ENCODE measurements at regions not wholly inside any gene's neighbourhood (a gene's known extent, or its start where the extent isn't known, plus 50 kb on each side); places are given as distances from the start of the nearest gene placed in this dataset.

DNA sequence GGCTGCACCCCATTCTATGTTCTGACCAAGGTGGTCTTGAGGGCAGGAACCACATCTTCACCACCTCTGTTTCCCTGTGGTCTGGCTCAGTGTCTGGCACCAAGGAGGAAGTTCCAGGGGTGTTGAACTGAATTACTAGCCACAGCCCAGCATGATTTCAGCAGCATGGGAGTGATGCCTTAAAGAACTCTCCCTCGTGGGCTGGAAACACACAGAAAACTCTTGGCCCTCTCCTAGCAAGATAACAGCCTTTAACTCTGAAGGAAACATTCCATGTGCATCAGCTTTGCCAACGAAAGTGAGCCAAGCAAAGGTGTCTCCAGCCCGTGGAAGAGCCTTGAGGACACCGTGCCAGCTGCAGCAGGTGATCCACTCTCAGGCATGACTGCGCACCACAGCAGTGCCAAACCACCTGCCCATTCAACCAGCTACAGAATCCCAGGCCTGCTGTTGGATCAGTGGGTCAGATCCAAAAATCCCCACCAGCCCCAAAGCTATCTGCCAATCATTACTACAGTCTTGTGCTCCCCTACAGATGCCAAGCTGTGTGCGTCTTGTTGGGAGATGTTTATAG is 124.8 kb downstream of the TTC32 start:
- no peak for DNase-seq

DNA sequence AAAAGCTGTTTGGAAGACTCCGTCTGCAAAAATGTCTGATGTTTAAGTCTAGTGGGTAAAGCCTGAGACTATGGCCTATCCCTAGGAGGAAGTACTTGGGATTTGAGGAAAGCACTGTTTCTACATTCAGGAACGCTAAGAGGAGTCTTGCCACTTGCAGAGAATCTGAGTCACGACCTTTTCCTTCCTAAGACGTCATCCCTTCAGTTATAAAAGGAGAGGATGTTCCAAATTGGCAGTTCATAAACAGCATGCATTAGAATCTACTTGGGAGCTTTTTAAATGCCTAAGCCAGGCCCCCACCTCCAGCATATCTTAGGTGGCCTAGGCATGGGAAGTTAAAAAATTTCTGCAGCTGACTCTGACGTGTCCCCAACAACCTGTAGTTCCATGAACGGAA is 125.9 kb downstream of the TTC32 start:
- DNase-seq: no peak

DNA sequence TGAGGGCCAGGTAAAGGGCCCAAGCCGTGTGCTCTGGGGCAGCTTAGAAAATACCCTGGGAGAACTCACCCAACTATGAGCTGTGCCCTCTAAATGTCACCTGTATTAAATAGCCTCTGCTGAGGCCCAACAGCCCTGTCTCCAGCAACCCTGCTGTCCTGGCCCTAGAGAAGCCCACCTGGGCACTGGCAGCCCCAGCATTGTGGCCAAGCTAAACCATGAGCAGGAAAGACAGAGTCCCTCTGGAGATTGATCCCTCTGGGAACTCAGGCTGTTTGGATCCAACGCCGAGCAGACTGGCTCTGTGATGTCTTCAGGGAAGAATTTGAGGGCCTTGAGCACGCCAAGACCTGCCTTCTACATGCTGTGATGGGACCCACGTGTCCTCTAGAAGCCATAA is 126.5 kb downstream of the TTC32 start:
- no peak for DNase-seq

DNA sequence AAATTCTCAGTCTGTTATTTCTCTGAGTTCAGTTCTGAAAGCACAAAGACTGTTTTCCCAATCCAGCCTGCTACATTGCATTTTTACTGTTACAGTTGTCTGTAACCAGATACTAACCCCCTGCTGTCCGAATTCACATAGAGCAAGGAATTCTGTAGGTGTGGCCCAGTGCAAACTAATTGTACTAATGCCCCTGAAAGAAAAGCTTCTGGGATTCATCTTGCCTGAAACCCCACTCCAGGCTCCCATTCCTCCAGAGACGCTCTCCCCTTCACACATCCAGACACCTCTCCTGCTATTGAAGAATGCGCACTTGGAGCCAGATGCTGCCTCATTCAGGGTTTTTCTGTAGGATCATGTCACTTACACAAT is 127.0 kb downstream of the TTC32 start:
- peak; percentile 52 for DNase-seq

DNA sequence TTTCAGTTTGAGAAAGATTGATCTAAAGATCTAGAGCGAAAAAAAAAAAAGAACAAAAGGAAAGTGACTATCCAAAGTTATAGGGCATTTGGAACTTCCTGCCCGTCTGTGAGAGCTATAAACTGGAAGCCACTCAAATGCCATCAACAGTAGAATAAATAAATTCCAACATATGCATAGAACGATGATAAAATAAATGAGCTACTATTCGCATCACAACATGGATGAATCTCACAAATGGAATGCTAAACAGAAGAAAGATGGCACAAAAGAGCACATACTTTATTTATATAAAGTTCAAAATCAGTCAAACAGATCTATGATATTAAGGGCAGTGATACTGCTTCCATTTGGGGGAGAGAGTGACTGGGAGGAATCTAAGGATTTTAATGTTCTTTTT is 128.8 kb downstream of the TTC32 start:
- no peak for DNase-seq

DNA sequence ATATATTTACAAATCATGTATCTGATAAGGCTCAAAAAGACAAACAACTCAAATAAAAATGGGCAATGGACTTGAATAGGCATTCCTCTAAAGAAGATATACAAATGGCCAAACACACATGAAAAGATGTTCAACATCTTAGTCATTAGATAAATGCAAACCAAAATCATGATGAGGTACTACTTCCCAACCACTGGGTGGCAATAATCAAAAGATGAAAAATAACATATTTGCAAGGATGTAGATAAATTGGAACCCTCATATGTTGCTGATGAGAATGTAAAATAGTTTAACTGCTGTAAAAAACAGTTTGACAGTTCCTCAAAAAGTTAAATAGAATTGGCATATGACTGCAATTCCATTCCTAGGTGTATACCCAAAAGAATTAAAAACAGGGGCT is 132.3 kb downstream of the TTC32 start:
- peak; percentile 30 for DNase-seq

DNA sequence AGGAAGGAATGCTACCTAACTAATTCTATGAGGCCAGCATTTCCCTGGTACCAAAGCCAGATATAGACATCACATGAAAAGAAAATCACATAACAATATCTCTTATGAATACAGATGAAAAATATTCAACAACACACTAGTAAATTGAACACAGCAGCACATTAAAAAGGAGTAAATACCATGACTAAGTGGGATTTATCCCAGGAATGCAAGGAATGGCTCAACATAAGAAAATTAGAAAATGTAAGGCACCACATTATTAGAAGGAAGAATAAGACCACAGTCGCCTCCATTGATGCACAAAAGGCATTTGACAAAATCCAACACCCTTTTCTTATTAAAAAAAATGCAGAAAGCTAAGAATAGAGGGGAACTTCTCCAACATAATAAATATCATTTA is 133.9 kb downstream of the TTC32 start:
- no peak for DNase-seq

DNA sequence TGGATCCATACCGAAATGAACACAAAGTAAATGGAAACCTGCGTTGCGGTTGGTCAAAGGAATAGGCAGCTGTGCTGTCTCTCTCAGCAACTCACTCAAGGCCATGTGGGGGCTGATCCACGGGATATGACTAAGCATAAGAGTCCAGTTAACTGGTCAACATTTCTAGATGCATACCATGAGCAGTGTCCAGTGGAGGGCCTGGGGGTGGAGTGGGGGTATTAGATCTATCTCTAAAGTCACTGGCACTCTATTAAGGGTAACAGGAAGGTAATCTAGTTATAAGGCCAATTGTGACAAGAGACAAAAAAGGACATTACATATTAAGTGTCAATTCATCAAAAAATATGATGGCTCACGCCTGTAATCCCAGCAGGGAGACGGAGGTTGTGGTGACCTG is 136.8 kb downstream of the TTC32 start:
- no peak for DNase-seq

DNA sequence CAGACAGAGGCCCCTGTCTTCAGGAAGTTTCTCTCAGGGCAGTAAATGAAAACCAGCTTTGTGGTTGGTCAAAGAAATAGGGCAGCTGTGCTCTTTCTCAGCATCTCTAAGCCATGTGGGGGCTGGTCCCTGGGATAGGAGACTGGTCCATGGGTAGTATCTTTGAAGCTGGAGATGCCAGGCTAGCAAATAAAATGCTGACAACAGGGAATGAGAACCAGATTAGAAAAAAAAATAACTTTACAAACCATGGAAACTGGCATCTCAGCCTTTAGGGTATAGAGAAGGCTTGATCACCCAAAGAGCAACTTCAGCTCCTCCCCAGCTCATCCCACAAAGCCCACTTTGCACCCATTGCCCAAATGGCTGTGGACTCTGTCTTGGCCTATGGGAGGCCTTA is 138.1 kb downstream of the TTC32 start:
- no peak for DNase-seq

DNA sequence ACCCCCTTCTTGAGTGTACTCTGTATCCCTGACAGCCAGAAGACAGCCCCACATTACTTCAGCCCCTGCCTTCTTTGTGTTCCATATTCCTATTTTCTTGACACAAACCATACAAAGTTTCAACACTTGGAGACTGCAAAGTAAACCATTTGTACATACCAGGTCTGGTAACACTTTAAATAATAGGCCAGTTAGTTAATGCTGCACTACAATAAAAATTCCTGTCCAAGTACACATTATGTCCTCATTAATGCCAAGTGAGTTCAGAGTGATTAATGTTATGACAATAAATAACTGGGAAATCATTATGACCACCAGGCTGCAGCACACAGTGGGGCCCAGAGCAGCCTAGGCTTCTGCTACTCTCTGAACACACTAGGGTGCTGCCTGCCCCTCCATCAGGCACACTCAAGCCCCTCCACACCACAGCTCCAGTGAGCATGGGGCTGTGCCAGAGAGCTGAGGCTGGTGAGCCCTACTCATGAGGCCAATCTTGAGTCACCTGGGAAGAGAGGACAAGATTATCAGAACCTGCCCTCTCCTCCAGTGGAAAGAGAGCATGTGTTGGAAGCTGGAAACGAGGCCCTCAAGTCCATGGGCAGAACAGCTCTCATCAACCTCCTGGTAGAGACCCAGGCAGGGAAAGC is 138.7 kb downstream of the TTC32 start:
- DNase-seq: no peak

DNA sequence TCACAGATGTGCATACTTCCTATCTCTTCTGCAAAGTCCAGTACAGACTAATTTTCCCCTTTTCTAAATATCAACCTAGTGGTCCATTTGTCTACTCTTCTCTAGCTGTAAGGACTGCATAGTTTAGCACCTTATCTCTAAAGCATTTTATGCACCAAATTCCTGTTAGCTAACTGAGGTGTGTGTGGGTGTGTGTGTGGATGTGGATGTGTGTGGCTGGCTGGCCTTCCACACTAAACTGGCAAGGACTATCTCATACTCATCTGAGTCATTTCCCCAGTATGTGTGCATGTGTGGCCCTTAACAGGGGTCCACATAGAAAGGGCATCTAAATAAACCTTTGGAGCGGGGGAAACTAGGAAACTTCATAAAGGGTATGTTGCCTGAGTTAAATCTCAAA is 139.6 kb downstream of the TTC32 start:
- no peak for DNase-seq

DNA sequence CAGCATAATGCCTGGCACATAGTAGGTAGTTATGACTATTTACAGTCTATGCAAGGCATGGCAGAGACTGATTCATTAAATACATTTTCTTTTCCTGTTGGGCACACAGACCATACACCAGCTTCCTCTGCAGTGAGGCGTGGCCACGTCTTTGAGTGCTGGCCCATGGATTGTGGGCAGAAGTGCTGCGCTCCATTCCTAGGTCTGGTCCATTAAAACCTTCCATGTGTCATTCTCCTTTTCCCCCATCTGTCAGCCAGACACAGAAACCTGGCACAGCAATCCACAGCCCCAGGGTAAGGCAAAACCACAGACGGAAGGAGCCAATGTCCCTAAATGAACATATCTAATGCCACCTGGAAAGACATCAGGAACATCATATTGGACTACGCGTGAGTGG is 141.9 kb downstream of the TTC32 start:
- DNase-seq: peak; percentile 98

DNA sequence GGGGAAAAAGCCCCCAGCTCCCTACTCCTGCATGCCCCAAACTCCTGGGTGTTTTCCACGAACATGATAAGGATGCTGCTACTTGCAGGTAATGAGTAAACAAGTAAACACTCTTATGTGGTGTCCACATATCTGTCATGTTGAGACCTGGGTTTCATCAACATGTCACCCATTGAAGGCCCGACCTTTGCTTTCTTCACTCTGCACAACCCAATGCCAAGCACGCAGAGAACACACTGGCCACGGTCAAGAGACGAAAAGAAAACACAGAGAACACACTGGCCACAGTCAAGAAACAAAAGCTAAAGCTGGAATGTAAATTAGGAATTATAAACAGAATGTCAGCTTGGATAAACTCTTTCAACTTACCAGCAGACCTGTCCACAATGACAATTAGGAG is 143.1 kb downstream of the TTC32 start:
- no peak for DNase-seq

DNA sequence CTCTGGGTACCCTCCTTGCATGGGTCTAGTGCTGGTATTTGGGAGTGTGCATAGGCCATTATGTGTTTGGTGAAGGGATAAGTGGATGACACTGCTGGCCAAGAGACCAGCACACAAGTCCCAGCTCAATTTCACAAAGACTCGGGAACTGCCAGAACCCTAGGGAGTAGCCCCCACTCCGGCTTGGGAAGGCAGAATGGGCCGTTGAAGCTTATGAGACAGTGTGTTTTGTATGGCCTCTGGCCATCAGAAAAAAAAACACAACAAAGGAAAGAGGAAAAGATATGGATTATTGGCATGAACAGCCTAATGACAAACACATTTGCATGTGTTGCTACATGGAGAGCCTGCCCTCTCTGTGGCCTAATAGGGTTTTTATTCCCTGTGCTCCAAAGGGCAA is 144.2 kb downstream of the TTC32 start:
- DNase-seq: no peak

DNA sequence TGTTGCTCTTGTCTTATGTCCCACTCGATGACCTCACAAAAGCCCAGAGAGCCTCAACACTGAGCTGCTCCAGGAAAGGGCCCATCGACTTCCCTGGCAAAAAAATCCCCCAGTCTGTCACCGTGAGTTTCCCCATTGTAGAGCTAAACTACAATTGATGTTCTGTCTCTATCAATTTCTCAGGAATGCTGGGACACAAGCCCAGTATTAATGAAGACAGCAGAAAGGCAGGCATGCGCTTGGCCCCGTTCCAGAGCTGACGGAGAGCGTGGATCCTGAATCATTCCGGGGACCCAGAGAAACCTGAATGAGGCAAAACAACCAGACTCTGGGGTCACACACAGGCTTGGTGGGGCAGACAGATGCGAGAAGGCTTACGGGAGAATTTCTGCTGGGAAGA is 146.9 kb downstream of the TTC32 start:
- no peak for DNase-seq

DNA sequence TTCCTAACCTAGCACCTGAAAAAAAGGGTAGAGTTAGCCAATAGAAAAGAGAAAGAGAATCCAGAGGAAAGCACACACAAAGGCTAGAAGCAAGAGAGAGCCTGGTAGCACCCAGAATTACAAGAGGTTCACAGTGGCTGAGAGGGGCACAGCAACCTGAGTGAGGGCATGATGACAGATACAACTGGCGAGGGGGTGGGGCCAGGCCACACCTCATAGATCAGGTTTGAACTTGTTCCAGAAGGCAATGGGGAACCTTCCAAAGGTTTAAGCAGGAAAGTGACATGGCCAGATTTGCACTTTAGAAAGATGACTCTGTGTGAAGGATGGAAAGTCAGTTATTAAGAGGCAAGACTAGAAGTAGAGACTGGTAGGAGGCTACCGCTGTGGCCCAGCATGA is 148.0 kb downstream of the TTC32 start:
- no peak for DNase-seq

DNA sequence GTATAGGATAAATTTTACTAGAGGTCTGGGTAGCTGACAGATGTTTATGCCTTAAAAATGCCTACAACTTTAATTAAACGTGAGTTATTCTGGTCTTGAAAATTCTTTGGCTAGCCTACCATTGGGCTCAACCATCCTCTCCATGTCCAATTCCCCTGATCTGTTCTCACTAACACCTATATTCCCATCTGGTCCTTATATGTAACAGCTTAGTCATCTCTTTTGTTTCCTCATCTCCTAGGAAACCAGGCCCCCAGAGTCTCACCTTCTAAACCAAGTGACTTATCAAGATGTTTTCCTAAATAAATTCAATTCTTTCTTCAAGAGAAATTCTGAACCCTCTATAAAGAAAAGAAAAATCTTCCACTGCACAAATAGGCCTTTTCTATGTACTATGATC is 148.5 kb downstream of the TTC32 start:
- no peak for DNase-seq

DNA sequence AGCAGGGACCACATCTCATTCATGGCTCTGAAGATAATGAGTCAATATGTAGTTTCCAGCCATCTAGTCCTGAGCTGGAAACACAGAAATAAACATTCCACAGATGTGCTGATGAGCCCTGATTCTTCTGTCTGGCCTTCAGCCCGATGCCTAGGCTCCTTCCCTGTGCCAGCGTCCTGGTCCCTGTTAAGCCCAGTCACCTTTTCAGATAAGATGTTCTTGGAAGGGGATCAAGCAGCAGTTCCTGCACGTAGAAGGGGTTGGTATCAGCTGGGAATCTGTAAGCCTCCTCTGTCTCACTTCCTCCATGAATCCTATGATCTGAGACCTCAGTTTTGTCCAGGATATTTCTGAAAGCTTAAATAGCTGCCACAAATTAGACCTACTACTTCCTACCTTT is 149.3 kb downstream of the TTC32 start:
- DNase-seq: peak; percentile 91

DNA sequence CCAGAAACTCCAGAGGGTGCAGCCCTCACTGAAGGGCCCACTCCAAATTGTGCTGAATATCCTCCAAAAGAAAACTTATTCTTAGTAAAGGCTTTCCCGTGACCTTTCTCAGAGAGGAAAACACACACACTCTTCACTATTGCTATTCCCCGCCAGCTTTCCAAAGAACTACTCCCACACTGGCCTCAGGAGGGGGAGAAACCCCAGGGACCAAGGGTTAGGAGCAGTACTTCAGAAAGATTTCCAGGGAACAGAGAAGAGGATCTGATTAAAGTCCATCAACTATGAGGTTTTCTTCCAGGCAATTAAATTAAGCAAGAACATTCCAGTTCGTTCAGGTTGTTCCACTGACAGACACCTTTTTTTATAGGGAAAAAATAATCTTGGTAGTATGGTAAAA is 150.2 kb downstream of the TTC32 start:
- peak; percentile 65 for DNase-seq

DNA sequence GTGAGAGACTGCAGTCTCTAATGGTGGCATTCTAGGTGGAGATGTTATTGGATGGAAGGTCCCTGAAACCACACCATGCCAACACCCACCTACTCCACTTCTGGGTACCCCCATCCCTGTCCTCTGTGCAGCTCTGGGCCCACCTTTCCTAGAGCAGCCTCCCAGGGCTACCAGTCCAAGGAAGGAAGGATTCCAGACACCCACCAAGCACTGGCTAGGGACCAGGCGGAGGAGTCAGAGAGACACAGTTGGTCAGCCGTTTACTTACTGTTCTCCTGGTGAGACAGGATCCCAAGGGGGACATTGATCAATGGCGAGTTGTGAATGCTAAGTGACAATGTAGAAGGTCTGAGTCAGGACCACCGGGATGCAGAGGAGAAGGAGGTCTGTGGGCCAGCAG is 151.6 kb downstream of the TTC32 start:
- DNase-seq: no peak

DNA sequence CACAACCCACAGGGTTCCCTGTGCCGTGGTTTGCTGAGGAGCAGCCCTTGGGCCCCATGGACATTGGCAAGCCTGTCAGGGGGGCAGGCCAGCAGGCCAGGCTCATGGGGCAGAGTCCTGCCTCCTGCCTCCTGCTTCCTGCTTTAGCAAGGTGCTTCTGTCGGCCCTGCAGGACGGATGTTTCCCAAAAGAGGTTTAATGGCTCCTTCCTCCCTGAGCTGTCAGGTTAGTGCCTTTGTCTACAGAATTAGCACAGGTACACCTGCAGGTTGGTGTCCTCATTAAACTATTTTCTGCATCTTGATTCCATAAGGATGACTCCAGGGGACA is 152.3 kb downstream of the TTC32 start:
- DNase-seq: no peak

DNA sequence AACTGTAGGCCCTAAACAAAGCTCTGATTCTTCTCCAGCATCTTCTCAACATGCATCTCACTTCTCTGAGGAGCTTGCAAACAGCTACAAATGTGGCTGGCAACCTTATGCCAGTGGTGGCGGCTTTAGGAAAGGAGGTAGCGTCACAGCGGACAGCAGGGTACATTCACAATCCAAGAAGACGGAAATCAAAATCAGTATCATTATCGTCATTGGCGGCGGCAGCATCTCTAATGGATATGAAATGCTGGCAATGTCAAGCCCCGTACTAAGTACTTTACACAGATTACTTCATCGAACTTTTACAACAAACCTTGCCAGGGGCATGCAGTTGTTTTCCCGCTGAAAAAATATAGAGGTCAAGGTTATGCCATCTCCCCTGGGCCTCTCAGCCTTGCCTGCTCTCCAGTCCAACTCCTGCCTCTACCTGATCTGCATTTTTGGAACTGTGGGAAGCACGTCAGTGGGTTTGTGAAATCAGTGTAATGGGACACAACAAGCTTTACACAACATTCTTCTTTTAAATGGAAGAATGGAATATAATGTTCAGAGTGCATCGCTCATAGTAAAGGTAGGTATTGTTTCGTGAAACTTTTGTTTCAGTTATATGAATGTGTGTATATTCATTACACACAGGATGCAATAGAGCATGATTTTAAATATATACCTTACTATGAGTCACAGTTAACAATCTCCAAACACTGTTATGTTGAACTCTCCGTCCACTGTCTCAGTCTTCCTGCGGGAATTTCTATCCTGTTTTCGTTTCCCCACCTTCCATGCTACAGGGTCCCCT is 152.9 kb downstream of the TTC32 start:
- no peak for DNase-seq

DNA sequence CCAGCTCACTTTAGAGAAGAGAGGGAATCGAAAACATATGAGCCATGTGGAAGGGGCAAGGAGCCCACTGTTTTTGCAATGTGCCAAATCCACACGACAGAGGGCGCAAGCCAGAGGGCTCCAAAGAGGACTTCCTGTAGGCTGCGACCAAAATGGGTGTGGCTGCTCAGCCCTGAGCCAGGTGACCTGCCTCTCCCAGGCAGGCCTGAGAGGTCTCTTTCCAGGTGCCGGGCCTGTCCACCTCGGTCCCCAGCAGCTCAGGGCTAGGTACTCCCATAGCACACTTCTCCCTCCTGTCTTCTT is 153.8 kb downstream of the TTC32 start:
- no peak for DNase-seq

DNA sequence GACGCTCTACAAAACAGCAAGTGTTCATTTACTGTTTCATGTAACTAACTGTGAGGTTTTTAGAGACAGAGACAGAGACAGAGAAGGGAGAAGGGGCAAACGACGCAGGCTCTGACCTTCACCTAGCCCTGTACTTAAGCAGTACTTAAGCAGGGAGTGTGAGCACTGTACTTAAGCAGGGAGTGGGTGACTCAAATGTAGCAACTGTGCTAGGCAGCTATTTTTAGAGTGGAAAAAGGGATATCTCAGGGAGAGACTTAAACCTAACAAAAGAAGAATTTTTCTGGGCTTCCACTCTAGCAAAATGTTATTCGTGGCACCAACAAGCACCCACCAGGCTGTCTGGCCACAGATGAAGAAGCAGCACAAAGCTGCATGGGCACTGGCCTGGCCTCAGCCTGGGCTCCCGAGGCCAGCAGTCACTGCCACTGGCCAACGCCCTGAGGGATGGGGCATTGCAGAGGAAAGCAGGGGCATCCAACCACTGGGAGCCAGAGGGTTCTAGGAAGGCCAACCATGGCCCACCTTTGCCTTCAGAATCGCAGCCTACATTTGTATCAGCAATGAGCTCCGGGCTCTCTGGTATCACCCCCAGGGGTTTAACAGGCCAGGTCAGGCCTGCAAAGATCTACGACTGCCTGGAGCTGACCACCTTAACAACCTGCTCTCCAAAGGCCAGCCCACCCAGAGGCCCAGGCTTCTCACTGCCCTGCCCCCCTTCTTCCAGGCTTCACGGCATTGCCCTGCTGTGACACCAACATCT is 154.3 kb downstream of the TTC32 start:
- DNase-seq: no peak
